22Rv1 (cell line): ENCODE measurements at regions not wholly inside any gene's neighbourhood (a gene's known extent, or its start where the extent isn't known, plus 50 kb on each side); places are given as distances from the start of the nearest gene placed in this dataset.

Experiments
- H3K27ac ChIP-seq: fragments of 450-650 bp; 2 replicates; pipeline ENCODE4 v1.5.1; 2017
- ZFX ChIP-seq: fragments of 450-650 bp; IDR thresholded peaks from 2 replicates; pipeline ENCODE4 v1.6.1; 2017; ENCODE audit warnings: antibody characterized with exemption, borderline replicate concordance
- TF ChIP-seq, protein P1 (sequence below): fragments of 450-650 bp; IDR thresholded peaks from 2 replicates; pipeline ENCODE4 v1.5.1; 2017; ENCODE audit warnings: mild to moderate bottlenecking

DNA sequence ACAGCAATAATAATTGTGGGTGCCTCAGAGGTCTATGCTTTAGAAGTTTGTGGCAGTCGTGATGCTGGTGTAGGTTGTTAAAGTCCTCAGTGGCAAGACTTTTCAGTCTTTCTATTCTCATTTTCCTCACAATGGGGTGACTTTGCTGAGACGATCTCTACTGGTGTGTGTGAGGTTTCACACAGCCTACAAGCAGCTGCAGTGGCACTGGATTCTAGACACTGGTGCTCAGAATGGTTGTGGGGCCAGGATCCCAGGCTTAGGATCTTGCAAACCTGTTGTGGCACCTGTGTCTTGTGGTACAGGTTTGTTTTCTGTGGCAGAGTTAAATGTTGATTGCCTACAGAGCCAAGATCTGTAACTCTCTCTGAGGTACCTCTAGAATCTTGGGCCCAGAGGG is 581.2 kb downstream of the PTPRC start:
- no peak overlapping the region for H3K27ac ChIP-seq
- no peak for TF ChIP-seq ZFX
- TF ChIP-seq, protein P1, sequence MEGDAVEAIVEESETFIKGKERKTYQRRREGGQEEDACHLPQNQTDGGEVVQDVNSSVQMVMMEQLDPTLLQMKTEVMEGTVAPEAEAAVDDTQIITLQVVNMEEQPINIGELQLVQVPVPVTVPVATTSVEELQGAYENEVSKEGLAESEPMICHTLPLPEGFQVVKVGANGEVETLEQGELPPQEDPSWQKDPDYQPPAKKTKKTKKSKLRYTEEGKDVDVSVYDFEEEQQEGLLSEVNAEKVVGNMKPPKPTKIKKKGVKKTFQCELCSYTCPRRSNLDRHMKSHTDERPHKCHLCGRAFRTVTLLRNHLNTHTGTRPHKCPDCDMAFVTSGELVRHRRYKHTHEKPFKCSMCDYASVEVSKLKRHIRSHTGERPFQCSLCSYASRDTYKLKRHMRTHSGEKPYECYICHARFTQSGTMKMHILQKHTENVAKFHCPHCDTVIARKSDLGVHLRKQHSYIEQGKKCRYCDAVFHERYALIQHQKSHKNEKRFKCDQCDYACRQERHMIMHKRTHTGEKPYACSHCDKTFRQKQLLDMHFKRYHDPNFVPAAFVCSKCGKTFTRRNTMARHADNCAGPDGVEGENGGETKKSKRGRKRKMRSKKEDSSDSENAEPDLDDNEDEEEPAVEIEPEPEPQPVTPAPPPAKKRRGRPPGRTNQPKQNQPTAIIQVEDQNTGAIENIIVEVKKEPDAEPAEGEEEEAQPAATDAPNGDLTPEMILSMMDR = no peak

DNA sequence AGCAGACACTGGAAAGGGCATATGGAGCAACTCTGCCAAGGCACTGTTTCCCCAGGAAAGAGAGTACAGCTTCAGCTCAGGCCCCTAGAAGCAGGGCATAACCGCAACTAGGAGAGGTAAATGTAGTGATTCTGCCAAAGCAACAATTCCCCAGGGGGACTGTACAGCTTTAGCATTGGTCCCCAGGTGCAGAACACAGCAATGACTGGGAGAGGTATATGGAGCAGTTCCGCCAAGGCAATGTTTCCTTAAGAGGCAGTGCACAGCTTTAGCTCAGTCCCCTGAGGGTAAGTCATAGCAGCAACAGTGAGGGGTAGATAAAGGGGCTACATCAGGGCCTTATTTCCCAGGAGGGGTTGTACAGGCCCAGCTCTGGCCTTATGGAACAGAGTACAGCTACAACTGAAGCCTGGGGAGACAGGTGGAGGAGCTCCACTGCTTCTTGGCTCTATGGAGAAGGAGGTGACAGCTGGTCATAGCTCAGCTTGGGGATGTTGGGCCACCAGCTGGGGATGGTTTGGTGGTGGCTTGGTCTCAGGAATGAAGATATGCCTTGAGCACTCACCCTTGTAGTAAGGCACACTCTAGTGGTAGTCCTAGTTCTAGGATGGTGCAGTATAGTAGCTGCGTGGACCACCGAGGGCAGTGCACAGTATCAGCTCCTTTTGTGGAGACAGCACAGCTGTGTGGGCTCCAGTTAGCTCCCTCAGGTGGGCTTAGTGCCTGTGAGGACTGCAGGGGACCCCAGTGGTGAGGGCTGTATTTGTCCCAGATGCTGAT is 582.7 kb downstream of the PTPRC start:
- TF ChIP-seq ZFX = no peak
- TF ChIP-seq, protein P1 = no peak

DNA sequence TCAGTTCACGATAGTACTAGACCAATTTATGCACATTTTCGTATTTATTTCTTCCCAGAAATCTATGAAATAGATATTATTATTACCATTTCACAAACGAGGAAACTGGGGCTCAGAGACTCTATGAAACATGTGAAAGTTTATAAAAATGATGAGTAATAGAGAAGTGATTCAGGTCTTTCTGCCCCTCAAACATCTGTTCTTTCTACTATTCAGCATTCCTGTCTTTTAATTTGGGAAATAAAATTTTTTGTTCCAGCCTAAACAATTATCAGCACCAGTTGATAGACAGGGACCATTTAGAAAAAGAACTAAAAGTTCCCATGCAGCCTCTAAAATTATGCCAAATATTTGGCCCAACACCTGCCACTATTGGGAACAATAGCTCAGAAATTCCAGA is 585.1 kb downstream of the PTPRC start:
- TF ChIP-seq, protein P1 = no peak
- no peak for TF ChIP-seq ZFX

More for the DNA sequence above, 582.7 kb downstream of the PTPRC start:
- no peak overlapping the region for H3K27ac ChIP-seq

DNA sequence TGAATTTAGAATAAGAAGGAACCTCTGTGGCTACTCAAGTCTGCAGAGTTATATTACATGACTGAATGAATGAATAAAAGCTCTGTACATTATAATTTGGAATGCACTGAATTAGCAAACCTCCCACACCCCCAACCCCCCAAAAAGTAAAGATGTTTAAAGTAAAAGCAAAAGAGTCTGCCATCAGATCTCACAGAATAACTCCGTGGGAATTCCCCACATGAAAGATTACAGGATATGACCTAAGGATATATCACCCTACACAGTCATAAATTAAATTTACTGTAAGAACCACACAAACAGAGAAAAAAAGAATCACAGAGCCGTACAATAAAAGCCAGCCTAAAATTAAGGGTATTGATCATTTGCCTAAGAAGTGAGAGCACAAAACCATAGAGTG is 587.3 kb downstream of the PTPRC start:
- no peak for TF ChIP-seq ZFX
- TF ChIP-seq, protein P1 = no peak
- H3K27ac ChIP-seq = no peak overlapping the region

More for the DNA sequence above, 585.1 kb downstream of the PTPRC start:
- H3K27ac ChIP-seq = no peak overlapping the region

DNA sequence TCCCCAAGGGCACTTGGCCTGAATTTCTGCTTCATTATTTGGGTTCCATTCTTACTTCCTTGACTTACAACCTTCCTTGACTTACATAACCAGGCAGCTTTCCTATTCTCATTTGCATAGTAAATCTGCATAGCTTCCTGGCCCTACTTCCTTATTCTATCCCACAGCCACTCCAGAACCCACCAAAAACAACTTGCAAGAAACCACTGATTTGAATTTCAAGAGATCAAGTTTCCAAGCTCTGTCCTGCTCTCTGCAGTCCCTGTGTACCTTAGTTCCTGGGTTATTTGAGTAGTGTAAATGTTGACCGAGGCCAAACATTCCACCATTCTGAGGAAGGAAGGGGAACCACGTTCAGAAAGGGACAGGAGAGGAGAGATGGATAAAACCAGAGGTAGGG is 603.3 kb downstream of the PTPRC start:
- peak overlapping the region; percentile 12; the same call in 1 of the 2 replicates for H3K27ac ChIP-seq
- no peak for TF ChIP-seq ZFX
- TF ChIP-seq, protein P1 = no peak

DNA sequence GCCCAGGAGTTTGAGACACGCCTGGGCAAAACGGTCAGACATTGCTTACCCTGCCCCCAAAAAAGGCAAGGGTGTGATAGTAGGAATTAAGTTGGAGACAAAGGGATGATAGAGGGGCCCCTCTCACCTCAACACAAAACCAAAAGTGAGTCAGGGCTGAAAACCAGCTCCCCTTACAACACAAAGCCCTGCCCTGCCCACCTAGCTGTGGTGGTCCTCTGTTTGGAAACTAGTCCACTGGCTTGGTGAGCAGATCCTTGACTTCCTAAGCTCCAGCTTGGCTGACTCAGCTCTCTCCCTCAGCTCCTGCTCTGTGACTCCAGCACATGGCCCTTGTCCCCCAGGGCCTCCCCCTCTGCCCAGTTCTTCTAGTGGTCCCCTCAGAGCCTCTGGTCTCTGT is 603.8 kb downstream of the PTPRC start:
- peak overlapping the region; percentile 12; the same call in 1 of the 2 replicates for H3K27ac ChIP-seq
- TF ChIP-seq, protein P1 = no peak
- no peak for TF ChIP-seq ZFX

DNA sequence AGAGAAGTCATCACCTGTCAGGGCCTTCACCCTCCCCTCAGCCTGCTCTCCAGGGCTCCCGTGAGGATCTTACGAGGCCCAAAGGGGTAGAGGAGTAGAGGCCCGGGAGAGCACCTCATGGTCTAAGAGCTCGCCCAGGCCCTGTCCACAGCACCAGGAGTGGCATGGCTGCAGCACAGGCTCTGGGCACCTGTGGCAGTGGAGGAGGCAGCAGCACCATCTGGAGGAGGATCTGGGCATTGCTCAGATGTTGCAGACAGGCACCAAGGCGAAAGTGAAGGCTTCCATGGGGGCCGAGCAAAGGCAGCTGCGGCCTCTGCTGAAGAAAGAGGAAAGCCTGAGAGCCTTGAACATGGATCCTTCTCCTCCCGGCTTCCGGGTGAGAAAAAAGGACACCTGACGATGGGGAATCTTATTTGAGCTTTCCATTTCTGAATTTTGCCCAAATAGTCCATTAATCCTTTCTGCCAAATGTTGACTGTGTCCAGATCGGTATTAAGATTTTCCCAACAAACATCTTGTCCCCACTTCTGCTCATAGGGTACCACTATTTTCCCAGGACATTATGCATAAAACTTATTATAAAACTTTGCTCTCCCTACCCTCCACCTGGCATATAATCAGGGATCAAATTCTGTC is 604.7 kb downstream of the PTPRC start:
- TF ChIP-seq, protein P1 = peak; percentile 97
- no peak for TF ChIP-seq ZFX
- no peak overlapping the region for H3K27ac ChIP-seq
